NCI-H2107 (cell line): ENCODE measurements at regions not wholly inside any gene's neighbourhood (a gene's known extent, or its start where the extent isn't known, plus 50 kb on each side); places are given as distances from the start of the nearest gene placed in this dataset.
"Not testable (repeated sequence)": the region's sequence is repeated elsewhere in the genome, so short reads cannot be mapped to it uniquely, and the experiment has no call there.

ENCODE experiments used
- DNase-seq: peaks from one replicate; lab custom pipeline; 2025; lab: John Stamatoyannopoulos, UW

GRCh38 chr3:88807491-88808105 is 299.8 kb upstream of the EPHA3 start:
- DNase-seq: no peak

GRCh38 chr3:88809993-88810392 is 297.4 kb upstream of the EPHA3 start:
- DNase-seq: no peak

- DNase-seq: no peak
Observed at GRCh38 chr3:88810455-88810854, 297.0 kb upstream of the EPHA3 start.

GRCh38 chr3:88811096-88811495 is 296.3 kb upstream of the EPHA3 start:
- no peak for DNase-seq

GRCh38 chr3:88812576-88812975 is 294.8 kb upstream of the EPHA3 start:
- no peak for DNase-seq

GRCh38 chr3:88816445-88816844 is 291.0 kb upstream of the EPHA3 start:
- no peak for DNase-seq

GRCh38 chr3:88824666-88825564 is 282.5 kb upstream of the EPHA3 start:
- DNase-seq: no peak

GRCh38 chr3:88828466-88828865 is 279.0 kb upstream of the EPHA3 start:
- DNase-seq: no peak

- DNase-seq: no peak
Observed at GRCh38 chr3:88852606-88853005, 254.8 kb upstream of the EPHA3 start.

GRCh38 chr3:88863196-88863595 is 244.2 kb upstream of the EPHA3 start:
- DNase-seq: no peak

GRCh38 chr3:88876724-88877123 is 230.7 kb upstream of the EPHA3 start:
- no peak for DNase-seq

- DNase-seq: no peak
Observed at GRCh38 chr3:88879905-88880304, 227.5 kb upstream of the EPHA3 start.

GRCh38 chr3:88882121-88882520 is 225.3 kb upstream of the EPHA3 start:
- DNase-seq: no peak

GRCh38 chr3:88886624-88887023 is 220.8 kb upstream of the EPHA3 start:
- not testable (repeated sequence) for DNase-seq

- no peak for DNase-seq
Observed at GRCh38 chr3:88896026-88896425, 211.4 kb upstream of the EPHA3 start.

GRCh38 chr3:88912294-88912877 is 195.0 kb upstream of the EPHA3 start:
- DNase-seq: no peak

GRCh38 chr3:88918841-88919240 is 188.6 kb upstream of the EPHA3 start:
- no peak for DNase-seq

- no peak for DNase-seq
Observed at GRCh38 chr3:88921986-88922385, 185.4 kb upstream of the EPHA3 start.

GRCh38 chr3:88926221-88926620 is 181.2 kb upstream of the EPHA3 start:
- DNase-seq: no peak

GRCh38 chr3:88930611-88931010 is 176.8 kb upstream of the EPHA3 start:
- DNase-seq: no peak

GRCh38 chr3:88936831-88937230 is 170.6 kb upstream of the EPHA3 start:
- no peak for DNase-seq

GRCh38 chr3:88940296-88940695 is 167.1 kb upstream of the EPHA3 start:
- no peak for DNase-seq

GRCh38 chr3:88947013-88947412 is 160.4 kb upstream of the EPHA3 start:
- no peak for DNase-seq
